HFFc6 (cell line): ENCODE measurements at regions not wholly inside any gene's neighbourhood (a gene's known extent, or its start where the extent isn't known, plus 50 kb on each side); places are given as distances from the start of the nearest gene placed in this dataset.

ENCODE experiments used
- DNase-seq: peaks from one replicate; pipeline ENCODE4 v3.0.0-alpha.2; 2018
- H3K27ac Mint-ChIP-seq: 2 replicates; pipeline ENCODE4 v1.8.0; 2020; ENCODE audit warnings: mild to moderate bottlenecking, mixed read lengths
- H3K27me3 Mint-ChIP-seq: 2 replicates; pipeline ENCODE4 v1.8.0; 2021; ENCODE audit warnings: mild to moderate bottlenecking, moderate library complexity, mixed read lengths; ENCODE audit not compliant: insufficient read depth
- H3K36me3 Mint-ChIP-seq: 2 replicates; pipeline ENCODE4 v1.8.0; 2021; ENCODE audit warnings: low read depth, mixed read lengths
- H3K4me1 Mint-ChIP-seq: 2 replicates; pipeline ENCODE4 v1.8.0; 2020; ENCODE audit warnings: low read depth, mixed read lengths
- H3K4me3 Mint-ChIP-seq: 2 replicates; pipeline ENCODE4 v1.8.0; 2020; ENCODE audit warnings: mild to moderate bottlenecking, moderate library complexity, mixed read lengths
- H3K9me3 Mint-ChIP-seq: 2 replicates; pipeline ENCODE4 v1.8.0; 2020; ENCODE audit warnings: mild to moderate bottlenecking, mixed read lengths
- CTCF ChIP-seq: fragments of 200-600 bp; sonication (generic); IDR thresholded peaks from 2 replicates; pipeline ENCODE4 v1.5.0; 2021; ENCODE audit warnings: antibody characterized with exemption, mild to moderate bottlenecking

GRCh38 chr20:60078351-60079250 lies 120.4 kb downstream of the CDH26 start:
- Mint-ChIP-seq H3K36me3 (no peaks in the 10 kb centered on the region), H3K4me3 (no peak overlapping the region), H3K27ac (no peak overlapping the region), H3K9me3 (no peaks in the 10 kb centered on the region), H3K4me1 (peaks cover 7% of the 10 kb centered on the region; the same call in 1 of the 2 replicates), H3K27me3 (peaks cover 25% of the 10 kb centered on the region)
- TF ChIP-seq CTCF: no peak
- DNase-seq: no peak

GRCh38 chr20:60080401-60080800 lies 122.2 kb downstream of the CDH26 start:
- H3K27me3 Mint-ChIP-seq: peaks cover 35% of the 10 kb centered on the region
- DNase-seq: no peak
- no peaks in the 10 kb centered on the region for H3K9me3 Mint-ChIP-seq
- H3K4me1 Mint-ChIP-seq: peaks cover 7% of the 10 kb centered on the region; the same call in 1 of the 2 replicates
- no peak overlapping the region for H3K27ac Mint-ChIP-seq
- H3K4me3 Mint-ChIP-seq: no peak overlapping the region
- H3K36me3 Mint-ChIP-seq: no peaks in the 10 kb centered on the region
- TF ChIP-seq CTCF: no peak

DNA sequence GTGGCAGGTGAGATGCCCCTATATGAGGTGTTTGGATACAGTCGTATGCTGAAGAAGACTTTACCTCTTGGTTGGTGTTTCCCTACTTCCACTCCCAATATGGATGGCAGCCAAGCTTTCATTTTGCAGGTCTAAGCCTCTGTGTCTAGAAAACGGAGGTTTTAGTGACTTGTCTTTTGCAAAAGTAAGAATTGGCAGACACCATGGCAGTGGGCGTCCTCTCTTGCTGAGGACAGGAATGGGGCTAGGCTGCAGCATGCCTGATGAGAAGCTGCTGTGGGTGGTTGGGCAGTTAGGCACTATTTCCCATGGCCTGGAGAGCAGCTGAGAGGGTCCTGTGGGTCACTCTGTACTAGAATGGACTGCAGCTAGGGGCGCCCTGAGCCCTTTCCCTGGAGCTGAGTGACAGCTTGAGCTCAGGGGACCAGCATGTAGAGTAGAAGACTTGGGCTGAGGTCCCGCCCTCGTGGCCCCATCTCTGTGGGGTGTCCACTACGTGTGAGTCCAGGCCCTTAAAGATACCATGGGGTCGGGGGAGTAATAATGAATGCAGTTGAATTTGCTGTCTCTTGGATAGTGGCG lies 127.4 kb downstream of the CDH26 start:
- no peak for DNase-seq
- no peak for TF ChIP-seq CTCF
- no peaks in the 10 kb centered on the region for H3K9me3 Mint-ChIP-seq
- H3K36me3 Mint-ChIP-seq: no peaks in the 10 kb centered on the region
- H3K4me3 Mint-ChIP-seq: no peak overlapping the region
- H3K27ac Mint-ChIP-seq: no peak overlapping the region
- no peaks in the 10 kb centered on the region; the same call in 1 of the 2 replicates for H3K4me1 Mint-ChIP-seq
- H3K27me3 Mint-ChIP-seq: peaks cover 30% of the 10 kb centered on the region

GRCh38 chr20:60086821-60087562 lies 128.8 kb downstream of the CDH26 start:
- Mint-ChIP-seq H3K4me1 (peaks cover 10% of the 10 kb centered on the region), H3K36me3 (no peaks in the 10 kb centered on the region), H3K9me3 (no peaks in the 10 kb centered on the region), H3K27me3 (peaks cover 25% of the 10 kb centered on the region), H3K4me3 (no peak overlapping the region; the same call in 1 of the 2 replicates), H3K27ac (no peak overlapping the region)
- TF ChIP-seq CTCF: no peak
- peak; percentile 30 for DNase-seq

GRCh38 chr20:60087563-60088105 lies 129.4 kb downstream of the CDH26 start:
- Mint-ChIP-seq H3K27me3 (peaks cover 24% of the 10 kb centered on the region), H3K4me3 (no peak overlapping the region; the same call in 1 of the 2 replicates), H3K36me3 (no peaks in the 10 kb centered on the region), H3K27ac (no peak overlapping the region), H3K9me3 (peaks cover 4% of the 10 kb centered on the region; the same call in 1 of the 2 replicates), H3K4me1 (peaks cover 13% of the 10 kb centered on the region)
- TF ChIP-seq CTCF: no peak
- DNase-seq: no peak
